WTC11 (cell line): ENCODE measurements at regions not wholly inside any gene's neighbourhood (a gene's known extent, or its start where the extent isn't known, plus 50 kb on each side); places are given as distances from the start of the nearest gene placed in this dataset.

ENCODE experiments used
- ATAC-seq: fragments of 200-7000 bp; cut with Tn5 transposase; 2 replicates; pipeline ENCODE4 v1.10.0; 2021; ENCODE audit warnings: mild to moderate bottlenecking, moderate library complexity
- CTCF ChIA-PET: fragments of 300-600 bp; sonication (Branson Sonifier 250); formaldehyde crosslinking; loops from one replicate; lab custom pipeline; 2021; ENCODE audit warnings: antibody characterized with exemption; lab: Charles Lee
- POLR2A ChIA-PET: fragments of 350-600 bp; sonication (Branson Sonifier 250); formaldehyde crosslinking; loops from one replicate; lab custom pipeline; 2021; ENCODE audit warnings: antibody characterized with exemption; lab: Charles Lee
- DNase-seq: peaks from one replicate; pipeline ENCODE4 v3.0.0; 2021; ENCODE audit warnings: low spot score
- H3K27ac Mint-ChIP-seq: 2 replicates; pipeline ENCODE4 v1.8.0; 2021; ENCODE audit warnings: mixed read lengths
- H3K27me3 Mint-ChIP-seq: 2 replicates; pipeline ENCODE4 v1.8.0; 2021; ENCODE audit warnings: low read depth, mild to moderate bottlenecking, moderate library complexity, mixed read lengths
- H3K36me3 Mint-ChIP-seq: 2 replicates; pipeline ENCODE4 v1.8.0; 2021; ENCODE audit warnings: mixed read lengths
- H3K4me1 Mint-ChIP-seq: 2 replicates; pipeline ENCODE4 v1.8.0; 2022; ENCODE audit warnings: mixed read lengths
- H3K4me3 Mint-ChIP-seq: 2 replicates; pipeline ENCODE4 v1.8.0; 2021; ENCODE audit warnings: mild to moderate bottlenecking, moderate library complexity, mixed read lengths
- H3K9me3 Mint-ChIP-seq: 2 replicates; pipeline ENCODE4 v1.8.0; 2021; ENCODE audit warnings: mixed read lengths
- ARID4B ChIP-seq: sonication (generic); formaldehyde crosslinking; IDR thresholded peaks from 2 replicates; pipeline ENCODE4 v1.8.0; 2023; ENCODE audit warnings: missing genetic modification reagents, mild to moderate bottlenecking, borderline replicate concordance
- CBFB ChIP-seq: sonication (generic); formaldehyde crosslinking; IDR thresholded peaks from 2 replicates; pipeline ENCODE4 v1.8.1; 2022; ENCODE audit warnings: mild to moderate bottlenecking, low read depth, missing genetic modification reagents
- ESRRA ChIP-seq: sonication (generic); formaldehyde crosslinking; IDR thresholded peaks from 2 replicates; pipeline ENCODE4 v1.8.1; 2022; ENCODE audit warnings: mild to moderate bottlenecking, missing genetic modification reagents, borderline replicate concordance
- ETV6 ChIP-seq: sonication (generic); formaldehyde crosslinking; IDR thresholded peaks from 2 replicates; pipeline ENCODE4 v1.8.1; 2022; ENCODE audit warnings: mild to moderate bottlenecking, missing genetic modification reagents
- HMGA2 ChIP-seq: fragments of 250-450 bp; sonication (Bioruptor Pico); IDR thresholded peaks from 2 replicates; pipeline ENCODE4 v1.4.0; 2021; ENCODE audit warnings: mild to moderate bottlenecking, moderate library complexity
- JUN ChIP-seq: sonication (generic); formaldehyde crosslinking; IDR thresholded peaks from 2 replicates; pipeline ENCODE4 v1.8.0; 2023; ENCODE audit warnings: mild to moderate bottlenecking, missing genetic modification reagents
- NFATC4 ChIP-seq: fragments of 250-450 bp; sonication (Bioruptor Pico); IDR thresholded peaks from 2 replicates; pipeline ENCODE4 v1.9.0; 2021; ENCODE audit warnings: mild to moderate bottlenecking
- NFE2L1 ChIP-seq: sonication (generic); formaldehyde crosslinking; IDR thresholded peaks from 2 replicates; pipeline ENCODE4 v1.8.1; 2023; ENCODE audit warnings: missing genetic modification reagents
- NR2C2 ChIP-seq: sonication (generic); formaldehyde crosslinking; IDR thresholded peaks from 2 replicates; pipeline ENCODE4 v1.8.0; 2022; ENCODE audit warnings: mild to moderate bottlenecking, missing genetic modification reagents
- PRDM15 ChIP-seq: sonication (generic); formaldehyde crosslinking; IDR thresholded peaks from 2 replicates; pipeline ENCODE4 v1.8.0; 2022; ENCODE audit warnings: missing genetic modification reagents
- PRRX2 ChIP-seq: fragments of 250-450 bp; sonication (Bioruptor Pico); IDR thresholded peaks from 2 replicates; pipeline ENCODE4 v1.8.0; 2021; ENCODE audit warnings: mild to moderate bottlenecking
- RELA ChIP-seq: sonication (generic); formaldehyde crosslinking; IDR thresholded peaks from 2 replicates; pipeline ENCODE4 v1.8.1; 2022; ENCODE audit warnings: missing genetic modification reagents, mild to moderate bottlenecking, borderline replicate concordance
- SP1 ChIP-seq: sonication (generic); formaldehyde crosslinking; conservative IDR thresholded peaks from 2 replicates; pipeline ENCODE4 v1.8.1; 2022; ENCODE audit warnings: missing genetic modification reagents
- STAT6 ChIP-seq: sonication (generic); formaldehyde crosslinking; conservative IDR thresholded peaks from 2 replicates; pipeline ENCODE4 v1.8.1; 2023; ENCODE audit warnings: mild to moderate bottlenecking, low read depth, missing genetic modification reagents, moderate library complexity
- TCF7 ChIP-seq: sonication (generic); formaldehyde crosslinking; IDR thresholded peaks from 2 replicates; pipeline ENCODE4 v1.8.0; 2022; ENCODE audit warnings: mild to moderate bottlenecking, low read depth, missing genetic modification reagents, moderate library complexity
- ZBTB21 ChIP-seq: sonication (generic); formaldehyde crosslinking; IDR thresholded peaks from 2 replicates; pipeline ENCODE4 v1.8.1; 2023; ENCODE audit warnings: mild to moderate bottlenecking, missing genetic modification reagents, borderline replicate concordance
- ZNF121 ChIP-seq: sonication (generic); formaldehyde crosslinking; IDR thresholded peaks from 2 replicates; pipeline ENCODE4 v1.8.0; 2023; ENCODE audit warnings: missing genetic modification reagents
- ZNF396 ChIP-seq: fragments of 250-450 bp; sonication (Bioruptor Pico); IDR thresholded peaks from 2 replicates; pipeline ENCODE4 v1.8.0; 2021; ENCODE audit warnings: mild to moderate bottlenecking, moderate library complexity, borderline replicate concordance
- TF ChIP-seq, protein P1 (sequence below): sonication (generic); formaldehyde crosslinking; IDR thresholded peaks from 2 replicates; pipeline ENCODE4 v1.8.0; 2022; ENCODE audit warnings: mild to moderate bottlenecking, missing genetic modification reagents
- TF ChIP-seq, protein P2 (sequence below): fragments of 250-450 bp; sonication (Bioruptor Pico); IDR thresholded peaks from 2 replicates; pipeline ENCODE4 v1.9.0; 2021; ENCODE audit warnings: mild to moderate bottlenecking

GRCh38 chr6:78020586-78020985 is 367.7 kb downstream of the MEI4 start (continued):
- no peak for TF ChIP-seq STAT6 (CRISPR knock-in tag)
- TF ChIP-seq ZBTB21: no peak
- TF ChIP-seq JUN: no peak
- no peak for TF ChIP-seq NFATC4 (CRISPR knock-in tag)
- TF ChIP-seq, protein P1, sequence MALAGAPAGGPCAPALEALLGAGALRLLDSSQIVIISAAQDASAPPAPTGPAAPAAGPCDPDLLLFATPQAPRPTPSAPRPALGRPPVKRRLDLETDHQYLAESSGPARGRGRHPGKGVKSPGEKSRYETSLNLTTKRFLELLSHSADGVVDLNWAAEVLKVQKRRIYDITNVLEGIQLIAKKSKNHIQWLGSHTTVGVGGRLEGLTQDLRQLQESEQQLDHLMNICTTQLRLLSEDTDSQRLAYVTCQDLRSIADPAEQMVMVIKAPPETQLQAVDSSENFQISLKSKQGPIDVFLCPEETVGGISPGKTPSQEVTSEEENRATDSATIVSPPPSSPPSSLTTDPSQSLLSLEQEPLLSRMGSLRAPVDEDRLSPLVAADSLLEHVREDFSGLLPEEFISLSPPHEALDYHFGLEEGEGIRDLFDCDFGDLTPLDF: no peak
- no peak for TF ChIP-seq NFE2L1 (CRISPR knock-in tag)
- TF ChIP-seq ZNF121 (CRISPR knock-in tag): no peak
- TF ChIP-seq PRDM15 (CRISPR knock-in tag): no peak

GRCh38 chr6:78025502-78025901 is 372.7 kb downstream of the MEI4 start:
- H3K36me3 Mint-ChIP-seq: no peaks in the 10 kb centered on the region
- POLR2A ChIA-PET: no interaction called here
- H3K27ac Mint-ChIP-seq: no peak overlapping the region
- peaks cover 19% of the 10 kb centered on the region for H3K9me3 Mint-ChIP-seq
- no peaks in the 10 kb centered on the region for H3K27me3 Mint-ChIP-seq
- TF ChIP-seq PRDM15 (CRISPR knock-in tag) (no peak), SP1 (CRISPR knock-in tag) (no peak), PRRX2 (no peak), ESRRA (no peak), HMGA2 (CRISPR knock-in tag) (no peak), ETV6 (no peak), TCF7 (CRISPR knock-in tag) (no peak), ARID4B (CRISPR knock-in tag) (no peak), CBFB (CRISPR knock-in tag) (no peak), ZNF396 (CRISPR knock-in tag) (no peak), NR2C2 (CRISPR knock-in tag) (no peak), RELA (CRISPR knock-in tag) (no peak)
- TF ChIP-seq, protein P2, sequence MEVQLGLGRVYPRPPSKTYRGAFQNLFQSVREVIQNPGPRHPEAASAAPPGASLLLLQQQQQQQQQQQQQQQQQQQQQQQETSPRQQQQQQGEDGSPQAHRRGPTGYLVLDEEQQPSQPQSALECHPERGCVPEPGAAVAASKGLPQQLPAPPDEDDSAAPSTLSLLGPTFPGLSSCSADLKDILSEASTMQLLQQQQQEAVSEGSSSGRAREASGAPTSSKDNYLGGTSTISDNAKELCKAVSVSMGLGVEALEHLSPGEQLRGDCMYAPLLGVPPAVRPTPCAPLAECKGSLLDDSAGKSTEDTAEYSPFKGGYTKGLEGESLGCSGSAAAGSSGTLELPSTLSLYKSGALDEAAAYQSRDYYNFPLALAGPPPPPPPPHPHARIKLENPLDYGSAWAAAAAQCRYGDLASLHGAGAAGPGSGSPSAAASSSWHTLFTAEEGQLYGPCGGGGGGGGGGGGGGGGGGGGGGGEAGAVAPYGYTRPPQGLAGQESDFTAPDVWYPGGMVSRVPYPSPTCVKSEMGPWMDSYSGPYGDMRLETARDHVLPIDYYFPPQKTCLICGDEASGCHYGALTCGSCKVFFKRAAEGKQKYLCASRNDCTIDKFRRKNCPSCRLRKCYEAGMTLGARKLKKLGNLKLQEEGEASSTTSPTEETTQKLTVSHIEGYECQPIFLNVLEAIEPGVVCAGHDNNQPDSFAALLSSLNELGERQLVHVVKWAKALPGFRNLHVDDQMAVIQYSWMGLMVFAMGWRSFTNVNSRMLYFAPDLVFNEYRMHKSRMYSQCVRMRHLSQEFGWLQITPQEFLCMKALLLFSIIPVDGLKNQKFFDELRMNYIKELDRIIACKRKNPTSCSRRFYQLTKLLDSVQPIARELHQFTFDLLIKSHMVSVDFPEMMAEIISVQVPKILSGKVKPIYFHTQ: no peak
- no peak overlapping the region for H3K4me3 Mint-ChIP-seq
- DNase-seq (no peak), ATAC-seq (no peak)
- CTCF ChIA-PET: no interaction called here
- no peaks in the 10 kb centered on the region for H3K4me1 Mint-ChIP-seq
